HG02623 (cell line): ENCODE measurements at regions not wholly inside any gene's neighbourhood (a gene's known extent, or its start where the extent isn't known, plus 50 kb on each side); places are given as distances from the start of the nearest gene placed in this dataset.

Experiments
- ATAC-seq: cut with Tn5 transposase; IDR thresholded peaks from one replicate; pipeline ENCODE4 v1.9.1; 2021; ENCODE audit warnings: moderate library complexity; ENCODE audit not compliant: unreplicated experiment

DNA sequence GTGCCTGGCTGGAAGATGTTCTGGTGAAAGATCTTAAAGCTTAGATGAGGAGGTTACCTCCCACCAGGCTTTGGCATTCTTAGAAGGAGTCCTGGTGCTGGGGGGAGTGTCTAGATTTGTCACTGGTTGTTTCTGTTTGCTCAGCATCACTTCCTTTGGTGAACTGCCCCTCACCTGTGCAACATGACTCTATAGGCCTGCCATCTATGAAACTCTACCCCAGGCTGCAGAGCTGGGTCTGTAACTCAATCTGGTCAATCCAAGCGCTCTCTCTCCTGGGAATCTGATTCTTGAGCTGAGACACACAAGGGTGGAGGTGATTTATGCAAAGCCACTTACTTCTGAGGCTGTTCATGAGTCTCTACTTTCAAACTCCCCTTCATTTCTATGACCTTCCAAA lies 399.4 kb downstream of the NPIPA7 start:
- ATAC-seq, result no peak

DNA sequence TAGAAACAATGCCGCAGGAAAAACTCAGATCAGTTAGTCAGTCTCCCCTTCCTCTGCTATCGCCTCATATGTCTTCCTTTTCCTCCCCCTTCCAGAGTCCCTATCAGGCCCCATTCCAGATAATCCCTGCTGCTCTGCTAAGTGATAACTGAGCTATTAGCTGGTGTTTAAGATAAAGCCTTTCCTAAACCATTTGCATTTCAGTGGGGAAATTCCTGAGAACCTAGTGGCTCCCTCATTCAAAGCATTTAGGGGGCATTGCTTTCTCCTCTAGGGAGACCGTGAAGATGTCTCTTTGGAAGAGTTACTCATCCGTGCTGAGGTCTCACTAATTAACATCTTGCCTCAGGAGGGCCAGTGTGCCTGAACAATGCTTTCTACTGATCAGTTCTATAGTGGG lies 401.6 kb downstream of the NPIPA7 start:
- ATAC-seq, result no peak

DNA sequence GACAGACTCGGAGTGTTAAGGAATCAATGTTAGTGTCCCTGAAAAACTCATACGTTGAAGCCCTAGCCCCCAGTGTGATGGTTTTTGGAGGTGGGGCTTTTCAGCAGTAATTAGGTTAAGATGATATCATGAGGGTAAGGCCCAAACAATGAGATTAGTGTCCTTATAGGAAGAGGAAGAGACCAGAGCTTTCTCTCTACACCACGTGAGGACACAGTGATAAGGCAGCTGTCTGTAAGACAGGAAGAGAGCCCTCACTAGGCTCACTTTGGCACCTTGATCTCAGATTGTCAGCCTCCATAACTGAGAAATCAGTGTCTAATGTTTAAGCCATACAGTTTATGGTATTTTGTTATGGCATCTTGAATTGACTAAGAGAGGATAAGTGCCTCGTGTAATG lies 403.2 kb downstream of the NPIPA7 start:
- no peak for ATAC-seq

GRCh38 chr16:16788004-16788403 lies 409.1 kb downstream of the NPIPA7 start:
- ATAC-seq, result no peak

GRCh38 chr16:16790597-16790996 lies 411.7 kb downstream of the NPIPA7 start:
- no peak for ATAC-seq

GRCh38 chr16:16791051-16791450 lies 412.1 kb downstream of the NPIPA7 start:
- ATAC-seq, result no peak

DNA sequence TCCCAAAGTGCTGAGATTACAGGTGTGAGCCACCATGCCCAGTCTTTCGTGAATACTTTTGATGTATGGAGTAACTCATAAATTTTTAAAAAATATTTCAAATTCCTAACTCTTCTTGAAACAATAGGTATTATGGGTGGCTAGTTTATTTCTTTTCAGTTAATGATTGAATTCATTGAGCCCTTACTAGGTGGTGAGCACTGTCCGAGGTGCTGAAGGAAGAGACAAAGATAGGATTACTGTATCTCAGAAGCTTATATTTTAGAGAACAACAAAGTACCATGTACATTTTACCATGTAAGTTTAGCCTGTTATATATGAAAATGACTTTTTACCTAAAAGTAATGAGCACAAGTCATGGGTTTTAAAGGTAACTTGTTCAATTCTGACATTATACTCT lies 418.3 kb downstream of the NPIPA7 start:
- ATAC-seq, result no peak

DNA sequence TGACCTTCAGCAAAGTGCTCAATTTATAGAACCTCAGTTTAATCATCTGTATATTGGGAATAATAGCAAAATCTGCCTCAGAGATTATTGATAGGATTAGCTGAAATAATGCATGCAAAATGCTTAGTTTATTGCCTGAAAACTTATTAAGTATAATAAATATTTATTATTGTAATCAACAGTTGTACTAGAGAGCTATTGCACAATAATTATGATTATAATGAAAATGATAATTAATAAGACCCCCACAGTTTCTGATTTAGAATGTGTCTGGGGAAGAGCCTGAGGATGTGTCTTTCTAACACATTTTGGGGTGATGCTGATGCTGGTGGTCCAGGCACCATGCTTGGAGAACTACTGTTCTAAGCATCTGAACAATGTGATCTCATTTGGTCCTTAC lies 419.6 kb downstream of the NPIPA7 start:
- no peak for ATAC-seq

DNA sequence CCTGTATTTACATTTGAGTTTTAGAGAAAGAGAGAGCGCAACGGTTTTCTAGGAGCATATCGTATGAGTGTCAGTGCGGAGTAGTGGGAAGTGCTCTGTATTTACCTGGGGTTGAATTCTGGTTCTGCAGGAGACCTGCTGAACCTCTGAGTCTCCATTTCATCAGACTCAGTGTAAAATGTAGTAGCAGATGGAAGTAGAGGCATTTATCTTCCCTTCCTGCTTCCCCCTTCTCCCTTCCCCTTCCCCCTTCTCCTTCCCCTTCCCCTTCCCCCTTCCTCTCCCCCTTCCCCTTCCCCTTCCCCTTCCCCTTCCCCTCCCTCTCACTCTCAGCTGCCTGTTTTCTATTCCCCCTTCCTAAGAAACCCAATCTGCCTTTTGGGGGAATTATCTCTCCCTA lies 426.9 kb downstream of the NPIPA7 start:
- ATAC-seq, result no peak

DNA sequence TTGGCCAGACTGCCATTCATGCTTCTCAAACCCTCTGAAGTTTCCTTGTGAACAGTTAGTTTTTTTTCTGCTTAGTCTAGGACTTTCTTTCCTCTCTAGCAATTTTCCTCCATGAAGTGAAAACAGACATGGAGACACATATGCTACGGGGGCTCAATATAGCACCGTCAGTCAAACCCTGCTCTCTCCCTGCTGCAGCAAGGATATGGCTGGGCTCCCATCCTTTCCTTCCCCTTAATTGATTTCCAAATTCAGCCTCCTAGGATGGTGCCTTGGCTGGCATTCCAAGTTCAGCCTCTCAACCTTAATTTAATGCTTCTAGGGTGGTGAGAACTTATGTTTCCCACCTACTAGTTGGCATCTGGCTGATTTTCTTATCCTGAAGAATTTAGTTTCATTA lies 436.7 kb downstream of the NPIPA7 start:
- ATAC-seq, result no peak

GRCh38 chr16:16817196-16817595 lies 438.3 kb downstream of the NPIPA7 start:
- no peak for ATAC-seq

GRCh38 chr16:16821261-16821660 lies 442.3 kb downstream of the NPIPA7 start:
- ATAC-seq, result no peak

DNA sequence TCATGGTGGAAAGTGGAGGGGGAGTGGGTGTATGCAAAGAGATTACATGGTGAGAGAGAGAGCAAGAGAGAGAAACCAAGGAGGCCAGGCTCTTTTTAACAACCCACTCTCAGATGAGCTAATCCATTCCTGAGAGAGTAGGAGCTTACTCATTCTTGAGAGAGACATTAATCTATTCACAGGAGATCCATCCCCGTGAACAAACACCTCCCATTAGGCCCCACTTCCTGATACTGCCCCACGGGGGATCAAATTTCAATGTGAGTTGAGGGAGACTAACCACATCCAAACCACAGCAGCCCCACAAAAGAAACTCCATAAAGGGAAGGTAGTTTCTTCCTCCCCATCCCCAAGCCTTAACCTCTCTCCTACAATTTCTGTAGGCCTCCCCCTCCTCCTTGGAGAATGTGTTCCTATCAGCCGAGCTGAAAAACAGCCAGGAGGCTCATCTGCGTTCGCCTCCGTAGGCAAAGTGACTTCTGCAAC lies 450.0 kb downstream of the NPIPA7 start:
- no peak for ATAC-seq

GRCh38 chr16:16830401-16830800 lies 451.5 kb downstream of the NPIPA7 start:
- no peak for ATAC-seq

DNA sequence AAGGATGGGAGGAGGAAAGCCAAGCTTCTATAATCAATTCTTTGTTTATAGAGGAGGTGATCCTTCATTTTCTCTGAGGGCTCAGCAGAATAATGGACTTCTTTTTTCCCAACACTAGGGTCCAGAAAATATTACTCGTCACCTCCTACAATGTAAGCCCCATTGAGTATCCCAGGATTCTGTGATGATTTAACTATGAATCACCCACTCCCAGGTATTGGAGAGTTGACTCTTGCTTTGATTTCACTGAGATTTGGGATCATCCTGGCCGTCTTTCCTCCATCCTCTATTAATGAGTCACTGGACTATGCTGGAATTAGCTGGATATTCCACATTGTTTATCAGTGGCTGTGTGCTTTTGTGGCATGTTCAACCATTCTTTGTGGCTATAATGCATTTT lies 452.0 kb downstream of the NPIPA7 start:
- no peak for ATAC-seq

GRCh38 chr16:16833165-16833564 lies 454.2 kb downstream of the NPIPA7 start:
- no peak for ATAC-seq

DNA sequence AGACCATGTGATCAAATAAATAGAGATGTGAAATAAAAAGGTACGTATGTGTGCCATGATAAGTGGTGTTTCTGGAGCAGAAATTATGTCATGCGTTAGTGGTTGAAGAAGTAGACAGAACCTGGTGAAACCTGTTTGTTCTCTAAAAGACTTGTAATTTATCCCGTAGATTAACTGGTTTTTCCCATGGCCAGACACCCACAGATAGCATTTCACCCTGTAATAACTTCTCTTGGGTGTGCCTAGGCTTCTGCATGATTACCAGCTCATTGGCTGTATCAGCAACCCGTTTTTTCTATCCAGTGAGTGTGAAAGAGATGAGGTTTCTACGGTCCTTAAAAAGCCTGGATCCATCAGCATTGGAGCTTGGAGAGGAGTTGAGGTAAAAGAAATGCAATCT lies 471.3 kb downstream of the NPIPA7 start:
- no peak for ATAC-seq

DNA sequence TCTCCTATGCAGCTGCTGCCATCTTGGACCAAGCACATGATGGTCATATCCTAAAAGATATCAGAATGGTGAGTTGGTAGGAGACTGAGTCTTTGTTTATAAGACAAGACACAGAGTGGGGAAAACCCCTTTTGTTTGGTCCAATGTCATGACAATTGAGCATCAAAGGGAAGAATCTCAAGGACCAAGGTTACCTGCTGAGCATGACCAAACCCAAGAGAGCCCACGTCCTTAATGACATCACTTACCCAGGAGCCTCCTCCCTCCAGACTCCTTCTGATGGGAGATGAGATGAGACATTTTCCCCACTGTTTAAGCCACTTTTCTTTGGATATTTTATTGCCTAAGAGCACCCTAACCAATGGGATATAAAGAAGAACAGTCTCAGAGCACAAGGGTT lies 478.1 kb downstream of the NPIPA7 start:
- ATAC-seq, result no peak

DNA sequence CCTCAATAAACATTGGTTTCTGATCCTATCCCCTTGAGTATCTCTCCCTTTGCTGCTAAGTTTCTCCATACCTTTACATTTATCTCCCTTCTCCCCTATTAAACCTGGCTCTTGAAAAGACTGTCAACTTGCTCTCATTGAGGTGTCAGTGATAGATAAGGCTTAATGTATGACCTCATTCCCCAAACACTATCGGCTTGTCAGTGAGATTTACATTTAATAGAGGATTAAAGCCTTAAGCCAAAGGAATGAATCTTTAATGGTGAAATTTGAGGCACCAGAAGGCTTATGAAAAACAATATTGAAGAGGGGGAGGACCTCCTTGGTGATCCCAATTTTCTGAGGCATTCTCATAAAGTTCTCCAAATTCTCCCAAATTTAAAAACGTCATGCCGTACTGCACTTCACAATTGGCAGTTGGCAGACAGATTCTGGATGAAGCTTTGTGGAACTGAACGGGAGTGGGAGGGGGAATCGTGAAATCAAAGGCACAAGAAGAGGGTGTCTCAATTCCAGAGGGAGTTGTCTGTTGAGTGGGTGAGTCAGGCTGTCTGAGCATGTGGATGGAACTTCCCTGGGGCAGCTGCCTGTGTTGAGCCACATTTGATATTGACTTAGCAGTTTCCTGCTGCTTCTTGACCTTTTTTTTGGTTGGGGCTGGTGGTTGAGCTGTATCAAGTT lies 478.8 kb downstream of the NPIPA7 start:
- no peak for ATAC-seq

- no peak for ATAC-seq
These were observed 482.6 kb downstream of the NPIPA7 start for GRCh38 chr16:16861546-16861945.

DNA sequence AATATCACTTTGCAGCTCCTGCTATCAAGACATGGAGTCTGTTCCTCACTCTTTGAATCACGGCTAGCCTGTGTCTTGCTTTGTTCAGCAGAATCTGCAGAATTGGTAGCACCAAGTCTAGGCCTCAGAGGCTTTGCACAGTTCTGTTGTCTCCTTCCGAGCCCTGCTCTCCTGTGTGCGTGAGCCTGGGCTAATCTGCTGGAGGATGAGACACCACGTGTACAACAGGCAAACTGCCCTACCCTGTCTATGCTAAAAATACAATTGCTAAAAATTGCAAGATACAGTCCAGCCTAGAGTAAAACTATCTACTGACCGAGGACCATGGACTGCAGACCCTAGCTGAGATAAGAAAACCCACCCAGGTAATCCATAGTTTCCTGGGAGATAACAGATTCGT lies 484.7 kb downstream of the NPIPA7 start:
- ATAC-seq, result no peak

DNA sequence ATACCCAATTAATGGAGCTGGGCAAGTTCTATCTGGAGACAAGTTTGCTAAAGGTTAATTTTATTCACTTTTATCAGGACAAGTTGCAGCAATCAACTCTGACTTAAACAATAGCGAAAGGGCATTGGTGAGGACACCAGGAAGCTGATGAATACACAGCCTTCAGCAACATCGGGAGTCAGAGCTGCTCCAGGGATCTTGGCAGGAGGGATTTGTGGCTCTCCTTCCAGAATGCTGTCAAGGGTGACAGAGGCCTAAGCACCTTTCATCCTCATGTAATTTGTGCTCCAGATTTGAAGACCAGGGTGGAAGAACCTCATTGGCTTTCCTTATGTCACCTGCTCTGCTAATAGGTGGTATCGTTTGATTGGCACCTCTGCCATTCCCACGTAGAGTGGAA lies 485.6 kb downstream of the NPIPA7 start:
- ATAC-seq, result no peak

DNA sequence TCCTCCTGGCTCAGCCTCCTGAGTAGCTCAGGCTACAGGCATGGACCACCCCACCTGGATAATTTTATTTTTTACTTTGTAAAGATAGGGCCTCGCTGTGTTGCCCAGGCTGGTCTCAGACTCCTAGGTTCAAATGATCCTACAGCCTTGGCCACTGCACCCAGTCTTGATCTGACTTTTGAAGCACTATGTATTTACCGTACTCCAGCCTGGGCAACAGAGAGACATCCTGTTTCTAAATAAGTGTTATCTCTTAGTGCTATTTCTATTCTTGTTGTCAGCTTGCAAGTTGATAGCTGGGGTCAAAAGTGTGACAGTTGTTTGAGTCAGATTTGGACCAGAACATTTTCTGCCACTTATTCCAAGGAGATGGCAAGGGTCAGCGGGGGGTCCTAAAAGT lies 486.4 kb downstream of the NPIPA7 start:
- ATAC-seq, result no peak
